ENCODE measurements at regions not wholly inside any gene's neighbourhood (a gene's known extent, or its start where the extent isn't known, plus 50 kb on each side); places are given as distances from the start of the nearest gene placed in this dataset.

GRCh38 chr6:37575221-37575620 is 75.5 kb upstream of the CCDC167 start:
- no peak overlapping the region for H3K9ac ChIP-seq (ENCODE audit: control insufficient read depth, extremely low read depth, insufficient read depth, low read length)
- H3K9me3 ChIP-seq (ENCODE audit: control insufficient read depth, low read depth, low read length): no peaks in the 10 kb centered on the region
- peaks cover 17% of the 10 kb centered on the region for H3K4me1 ChIP-seq (ENCODE audit: control insufficient read depth, extremely low read depth, insufficient read depth, low read length)
- FAIRE-seq (no peak), DNase-seq (ENCODE audit: low read depth, low spot score) (no peak)
- TF ChIP-seq EZH2 (IDR thresholded peaks at IDR 0.05; ENCODE audit: low read length) (no peak), CTCF (optimal IDR thresholded peaks at IDR 0.05 in 1 of 3, IDR thresholded peaks at IDR 0.05 in 1 of 3, conservative IDR thresholded peaks at IDR 0.05 in 1 of 3; ENCODE audit: extremely low read depth in 1 of 3, insufficient read depth in 2 of 3, low read length in 3 of 3) (no peak)
- no peaks in the 10 kb centered on the region for H3K36me3 ChIP-seq (ENCODE audit: control insufficient read depth in 2 of 2, extremely low read depth in 1 of 2, insufficient read depth in 2 of 2, low read length in 2 of 2)
- H3K27me3 ChIP-seq (ENCODE audit: control insufficient read depth, extremely low read depth, insufficient read depth, low read length): peaks cover 9% of the 10 kb centered on the region
- H3K4me2 ChIP-seq (ENCODE audit: control insufficient read depth, extremely low read depth, insufficient read depth, low read depth, low read length): no peak overlapping the region
- dilution Hi-C loops (cut with MboI; ENCODE audit: extremely low pct_ligation_motif_present, low sequenced_read_pairs): no loop called here
- H4K20me1 ChIP-seq (ENCODE audit: control insufficient read depth, extremely low read depth, insufficient read depth, low read length): no peaks in the 10 kb centered on the region
- no peak overlapping the region for H3K4me3 ChIP-seq (ENCODE audit: control insufficient read depth in 2 of 3, extremely low read depth in 1 of 3, insufficient read depth in 2 of 3, low read depth in 1 of 3, low read length in 3 of 3)
- no peaks in the 10 kb centered on the region for H3K9me1 ChIP-seq (ENCODE audit: control insufficient read depth, extremely low read depth, insufficient read depth, low read length)
- no peak overlapping the region for H2AFZ ChIP-seq (ENCODE audit: control insufficient read depth, low read length)
- no peaks in the 10 kb centered on the region for H3K79me2 ChIP-seq (ENCODE audit: control insufficient read depth, insufficient read depth, low read length)
- no peak overlapping the region for H3K27ac ChIP-seq (ENCODE audit: control insufficient read depth, insufficient read depth, low read length)

DNA sequence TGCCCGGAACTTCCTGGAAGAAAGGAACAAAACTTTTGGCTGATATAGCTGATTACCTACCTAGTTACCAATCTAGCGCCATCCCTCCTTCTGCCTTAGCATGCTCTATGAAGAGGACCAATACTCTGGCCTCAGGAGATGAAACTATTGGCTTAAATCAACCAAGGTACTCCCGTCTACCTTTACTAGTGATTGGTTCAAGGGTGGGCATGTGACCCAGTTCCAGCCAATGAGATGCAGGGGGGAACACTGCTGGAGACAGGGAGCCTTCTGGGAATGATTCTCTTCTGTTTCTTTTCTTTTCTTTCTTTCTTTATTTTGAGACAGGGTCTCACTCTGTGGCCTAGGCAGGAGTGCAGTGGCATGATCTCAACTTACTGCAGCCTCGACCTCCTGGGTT is 72.6 kb upstream of the CCDC167 start:
- no peaks in the 10 kb centered on the region for H3K9me1 ChIP-seq (ENCODE audit: control insufficient read depth, extremely low read depth, insufficient read depth, low read length)
- no peaks in the 10 kb centered on the region for H3K36me3 ChIP-seq (ENCODE audit: control insufficient read depth in 2 of 2, extremely low read depth in 1 of 2, insufficient read depth in 2 of 2, low read length in 2 of 2)
- H4K20me1 ChIP-seq (ENCODE audit: control insufficient read depth, extremely low read depth, insufficient read depth, low read length): no peaks in the 10 kb centered on the region
- peaks cover 9% of the 10 kb centered on the region for H3K27me3 ChIP-seq (ENCODE audit: control insufficient read depth, extremely low read depth, insufficient read depth, low read length)
- H3K27ac ChIP-seq (ENCODE audit: control insufficient read depth, insufficient read depth, low read length): no peak overlapping the region
- DNase-seq (ENCODE audit: low read depth, low spot score) (no peak), FAIRE-seq (no peak)
- no peak overlapping the region for H2AFZ ChIP-seq (ENCODE audit: control insufficient read depth, low read length)
- H3K4me1 ChIP-seq (ENCODE audit: control insufficient read depth, extremely low read depth, insufficient read depth, low read length): peaks cover 16% of the 10 kb centered on the region
- H3K79me2 ChIP-seq (ENCODE audit: control insufficient read depth, insufficient read depth, low read length): no peaks in the 10 kb centered on the region
- no peaks in the 10 kb centered on the region for H3K9me3 ChIP-seq (ENCODE audit: control insufficient read depth, low read depth, low read length)
- H3K9ac ChIP-seq (ENCODE audit: control insufficient read depth, extremely low read depth, insufficient read depth, low read length): no peak overlapping the region
- H3K4me3 ChIP-seq (ENCODE audit: control insufficient read depth in 2 of 3, extremely low read depth in 1 of 3, insufficient read depth in 2 of 3, low read depth in 1 of 3, low read length in 3 of 3): no peak overlapping the region
- TF ChIP-seq CTCF (optimal IDR thresholded peaks at IDR 0.05 in 1 of 3, IDR thresholded peaks at IDR 0.05 in 1 of 3, conservative IDR thresholded peaks at IDR 0.05 in 1 of 3; ENCODE audit: extremely low read depth in 1 of 3, insufficient read depth in 2 of 3, low read length in 3 of 3) (no peak), EZH2 (IDR thresholded peaks at IDR 0.05; ENCODE audit: low read length) (no peak)
- dilution Hi-C loops (cut with MboI; ENCODE audit: extremely low pct_ligation_motif_present, low sequenced_read_pairs): no loop called here
- H3K4me2 ChIP-seq (ENCODE audit: control insufficient read depth, extremely low read depth, insufficient read depth, low read depth, low read length): no peak overlapping the region
